SH-SY5Y (cell line): ENCODE measurements at regions not wholly inside any gene's neighbourhood (a gene's known extent, or its start where the extent isn't known, plus 50 kb on each side); places are given as distances from the start of the nearest gene placed in this dataset.

Experiments used
- GATA2 ChIP-seq: IDR thresholded peaks from 2 replicates; pipeline ENCODE4 v1.6.1; 2011; ENCODE audit warnings: mild to moderate bottlenecking, low read depth, low read length
- GATA3 ChIP-seq: IDR thresholded peaks from 2 replicates; pipeline ENCODE4 v1.6.1; 2011; ENCODE audit warnings: low read depth, mild to moderate bottlenecking, low read length, moderate library complexity

- no peak for TF ChIP-seq GATA2
- TF ChIP-seq GATA3 = no peak
Measured at GRCh38 chr2:65620524-65620923, 188.1 kb upstream of the SPRED2 start.
